ENCODE measurements at regions not wholly inside any gene's neighbourhood (a gene's known extent, or its start where the extent isn't known, plus 50 kb on each side); places are given as distances from the start of the nearest gene placed in this dataset.

- no peak for TF ChIP-seq CTCF (IDR thresholded peaks at IDR 0.05)
- TF ChIP-seq POLR2A (IDR thresholded peaks at IDR 0.05): no peak
These were observed 236.8 kb upstream of the MVB12B start for GRCh38 chr9:126089789-126090188.
